VCaP (cell line): ENCODE measurements at regions not wholly inside any gene's neighbourhood (a gene's known extent, or its start where the extent isn't known, plus 50 kb on each side); places are given as distances from the start of the nearest gene placed in this dataset.

Experiments
- H3K27ac ChIP-seq: fragments of 450-650 bp; 2 replicates; pipeline ENCODE4 v1.5.1; 2017
- TF ChIP-seq, protein P1 (sequence below): fragments of 450-650 bp; conservative IDR thresholded peaks from 2 replicates; pipeline ENCODE4 v1.5.1; 2017; ENCODE audit warnings: mild to moderate bottlenecking, moderate library complexity

DNA sequence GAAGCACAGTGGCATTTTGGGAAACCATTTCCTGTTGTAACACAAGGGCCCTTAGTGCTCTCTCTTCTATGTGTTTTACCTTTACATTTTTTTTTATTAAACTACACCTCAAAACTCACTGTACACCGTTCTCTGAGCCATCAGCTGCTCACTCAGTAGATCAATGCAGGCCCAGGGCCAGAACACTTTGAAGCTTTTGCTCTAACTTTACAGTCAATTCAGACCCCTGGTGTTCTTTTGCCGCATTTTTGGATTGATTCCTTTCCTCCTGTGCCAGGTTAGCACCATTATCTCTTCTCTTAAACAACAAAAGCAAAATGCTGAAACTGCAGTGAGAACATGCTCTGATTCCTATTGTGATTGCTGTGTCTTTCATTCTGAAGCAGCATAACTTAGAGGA is 269.8 kb upstream of the RGMB start:
- no peak overlapping the region for H3K27ac ChIP-seq
- TF ChIP-seq, protein P1, sequence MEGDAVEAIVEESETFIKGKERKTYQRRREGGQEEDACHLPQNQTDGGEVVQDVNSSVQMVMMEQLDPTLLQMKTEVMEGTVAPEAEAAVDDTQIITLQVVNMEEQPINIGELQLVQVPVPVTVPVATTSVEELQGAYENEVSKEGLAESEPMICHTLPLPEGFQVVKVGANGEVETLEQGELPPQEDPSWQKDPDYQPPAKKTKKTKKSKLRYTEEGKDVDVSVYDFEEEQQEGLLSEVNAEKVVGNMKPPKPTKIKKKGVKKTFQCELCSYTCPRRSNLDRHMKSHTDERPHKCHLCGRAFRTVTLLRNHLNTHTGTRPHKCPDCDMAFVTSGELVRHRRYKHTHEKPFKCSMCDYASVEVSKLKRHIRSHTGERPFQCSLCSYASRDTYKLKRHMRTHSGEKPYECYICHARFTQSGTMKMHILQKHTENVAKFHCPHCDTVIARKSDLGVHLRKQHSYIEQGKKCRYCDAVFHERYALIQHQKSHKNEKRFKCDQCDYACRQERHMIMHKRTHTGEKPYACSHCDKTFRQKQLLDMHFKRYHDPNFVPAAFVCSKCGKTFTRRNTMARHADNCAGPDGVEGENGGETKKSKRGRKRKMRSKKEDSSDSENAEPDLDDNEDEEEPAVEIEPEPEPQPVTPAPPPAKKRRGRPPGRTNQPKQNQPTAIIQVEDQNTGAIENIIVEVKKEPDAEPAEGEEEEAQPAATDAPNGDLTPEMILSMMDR: no peak

DNA sequence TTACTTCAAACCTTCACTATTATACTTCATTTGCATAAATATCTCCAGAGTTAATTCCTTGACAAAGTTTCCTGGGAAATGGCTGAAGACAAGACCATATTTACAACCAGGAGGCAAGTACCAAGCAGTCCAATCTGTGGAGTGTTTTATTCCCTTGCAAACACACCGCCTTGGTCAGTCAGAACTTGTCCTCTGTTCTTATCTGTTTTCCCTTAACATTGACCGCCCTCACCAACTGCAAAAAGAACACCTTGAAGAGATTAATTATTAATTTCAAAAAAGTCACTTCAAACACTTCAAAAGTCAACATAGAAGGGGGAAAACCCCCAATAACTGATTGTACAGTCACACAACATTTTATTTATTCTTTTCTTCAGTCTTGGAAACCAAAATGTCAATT is 269.0 kb upstream of the RGMB start:
- TF ChIP-seq, protein P1: no peak
- H3K27ac ChIP-seq: no peak overlapping the region

DNA sequence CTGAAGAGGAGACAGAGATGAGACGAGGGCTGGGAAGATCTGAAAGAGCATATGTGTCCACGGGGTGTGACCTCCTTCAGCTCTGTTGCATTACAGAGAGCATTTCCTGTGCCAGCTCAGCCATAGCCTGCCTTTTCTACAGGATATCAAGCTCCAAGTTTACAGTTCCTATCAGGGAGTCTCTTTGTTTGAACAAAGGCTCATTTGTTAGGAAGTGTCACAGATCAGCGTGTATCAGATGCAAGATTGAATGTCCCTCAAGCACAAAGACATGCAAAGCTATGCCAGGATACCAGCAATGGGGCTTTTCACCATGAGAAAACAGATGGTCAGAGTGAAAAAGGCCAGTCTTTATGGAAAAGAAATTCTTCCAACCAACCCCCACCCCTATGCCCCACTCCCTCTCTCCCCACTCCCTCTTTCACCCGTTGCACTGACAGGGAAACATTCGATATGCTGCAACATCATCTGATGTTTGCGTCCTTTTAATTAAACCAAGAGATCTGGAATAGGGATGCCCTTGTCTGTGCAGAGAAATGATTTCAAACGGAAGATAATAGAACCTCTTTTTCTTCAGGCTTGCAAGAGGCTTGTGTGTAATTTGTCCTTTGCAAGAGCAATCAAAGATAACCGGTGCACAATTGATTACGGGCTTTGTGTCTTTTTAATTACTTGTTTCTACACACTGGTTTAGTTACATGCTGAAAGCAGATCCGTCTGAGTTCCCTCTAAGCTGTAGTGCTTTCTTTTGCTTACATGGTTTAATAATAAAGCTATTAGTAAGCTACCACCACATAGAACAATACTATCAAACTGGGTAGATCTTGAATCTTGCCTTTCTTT is 263.1 kb upstream of the RGMB start:
- no peak overlapping the region for H3K27ac ChIP-seq
- TF ChIP-seq, protein P1: no peak

DNA sequence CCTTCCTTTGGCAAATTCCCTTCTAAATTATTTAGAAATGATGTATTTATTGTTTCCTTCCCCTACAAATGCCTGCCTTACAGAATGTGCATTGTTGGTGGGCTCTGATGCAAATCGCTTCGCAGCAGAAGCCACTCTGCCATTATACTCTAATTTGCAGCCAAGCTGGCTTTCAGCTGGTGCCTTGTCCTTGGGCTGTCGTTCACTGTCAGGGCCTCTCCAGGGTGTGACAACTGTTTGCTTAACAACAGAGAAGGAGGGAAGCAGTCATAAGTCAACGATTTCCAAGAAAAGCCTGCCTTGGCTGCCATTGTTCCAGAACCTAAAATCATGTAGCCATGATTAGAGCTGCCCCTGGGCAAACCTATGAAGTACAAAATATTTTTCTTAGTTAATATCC is 260.1 kb upstream of the RGMB start:
- TF ChIP-seq, protein P1: no peak
- H3K27ac ChIP-seq: no peak overlapping the region

DNA sequence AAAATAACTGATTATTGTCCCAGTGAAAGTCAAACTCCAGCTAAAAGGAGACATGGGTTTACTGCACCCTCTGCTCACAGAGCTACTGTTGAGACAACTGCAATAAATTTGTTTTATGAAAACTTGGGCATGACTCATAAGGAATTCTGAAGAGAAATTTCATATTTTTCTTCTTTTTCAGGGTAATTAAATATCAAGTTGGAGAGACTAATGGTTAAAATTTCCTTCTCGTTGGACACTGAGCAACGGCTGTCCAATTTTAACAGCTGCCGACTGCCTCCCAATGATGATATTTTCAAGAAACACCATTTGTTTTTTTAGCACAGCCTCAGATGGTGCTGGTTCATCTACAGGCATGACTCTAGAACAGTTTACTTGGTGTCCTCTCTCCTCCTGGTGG is 259.2 kb upstream of the RGMB start:
- no peak overlapping the region for H3K27ac ChIP-seq
- TF ChIP-seq, protein P1: no peak

DNA sequence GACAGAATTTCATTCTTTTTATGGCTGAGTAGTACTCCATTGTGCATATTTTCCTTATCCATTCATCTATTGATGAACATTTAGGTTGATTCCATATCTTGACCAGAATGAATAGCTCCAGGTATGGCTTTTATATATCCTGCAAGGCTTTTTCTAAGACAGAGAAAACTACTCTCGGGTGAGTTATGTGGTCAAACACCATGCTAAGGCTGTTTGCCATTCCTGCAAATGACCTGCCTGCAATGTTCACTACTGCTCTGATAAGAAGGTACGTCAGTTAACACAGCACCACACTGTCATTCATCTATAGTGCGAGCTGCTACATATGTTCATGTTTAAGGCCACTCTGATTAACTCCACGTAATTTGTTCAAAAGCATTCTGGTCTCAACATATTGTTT is 256.8 kb upstream of the RGMB start:
- no peak overlapping the region for H3K27ac ChIP-seq
- TF ChIP-seq, protein P1: no peak

DNA sequence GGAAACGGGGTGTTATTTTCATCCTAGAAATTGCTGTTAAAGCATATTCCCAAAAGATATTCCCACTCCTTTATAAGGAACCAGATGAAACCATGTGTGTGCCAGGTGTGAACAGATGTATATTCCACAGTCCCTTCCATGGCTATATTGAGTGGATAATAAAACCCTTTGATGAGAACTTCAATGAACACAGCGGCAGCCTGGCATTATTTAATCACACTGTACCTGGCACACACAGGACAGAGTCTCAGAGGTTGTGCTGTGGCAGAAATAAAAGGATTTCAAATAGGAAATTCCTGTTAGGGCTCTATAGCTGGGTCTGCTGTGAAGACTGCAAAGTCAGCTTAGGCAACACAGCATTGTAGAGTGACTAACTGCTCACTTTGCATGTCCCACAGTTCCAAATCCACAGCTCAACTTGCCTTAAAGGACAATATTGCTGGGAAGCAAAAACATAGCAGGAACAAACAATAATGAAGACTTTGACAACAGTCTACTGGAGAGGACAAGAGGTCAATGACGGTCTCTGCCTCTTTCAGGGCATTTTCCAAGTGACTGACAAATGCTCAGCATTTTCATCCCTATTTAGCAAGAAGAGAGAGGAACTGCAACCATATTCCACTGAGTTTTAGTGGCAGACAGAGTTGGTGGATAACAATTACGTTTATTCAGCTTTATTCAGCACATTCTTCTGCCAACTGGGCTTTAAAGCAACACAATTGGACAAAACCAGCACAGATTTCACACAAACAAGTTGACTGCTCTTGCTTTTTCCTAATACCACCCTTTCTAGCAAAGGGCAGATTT is 255.7 kb upstream of the RGMB start:
- TF ChIP-seq, protein P1: no peak
- no peak overlapping the region for H3K27ac ChIP-seq
